K562 (cell line): ENCODE measurements at regions not wholly inside any gene's neighbourhood (a gene's known extent, or its start where the extent isn't known, plus 50 kb on each side); places are given as distances from the start of the nearest gene placed in this dataset.

Experiments
- ATAC-seq: fragments of 200-7000 bp; cut with Tn5 transposase; 3 replicates; pipeline ENCODE4 v1.9.1; 2020; ENCODE audit warnings: moderate library complexity
- BruUV-seq: library from RNA; stranded (reverse); fragments of 400-500 nt; replicated peaks from 2 replicates; lab custom pipeline; 2021; lab: Mats Ljungman, UMichigan
- CTCF ChIA-PET: fragments of 300-600 bp; formaldehyde crosslinking; extraction: SDS; loops from one replicate; lab custom pipeline; 2021; ENCODE audit warnings: low intra/inter-chr PET ratio; lab: Yijun Ruan, JAX
- POLR2A ChIA-PET: fragments of 300-600, 350-650 bp; sonication (Branson Sonifier 250); formaldehyde crosslinking; extraction: SDS; loops from one replicate; lab custom pipeline; 2021; ENCODE audit warnings: antibody characterized with exemption, inconsistent platforms; lab: Yijun Ruan, JAX
- DNase-seq, 4 experiments: peaks; one replicate each; pipeline versions ENCODE4 v3.0.0 to v3.0.0-alpha.2; 2011 to 2018; ENCODE audit warnings: low spot score in 3 of 4, mixed read lengths in 3 of 4; ENCODE audit errors: extremely low read depth in 1 of 4
- FAIRE-seq: peaks from 2 replicates; lab custom pipeline; 2011; peaks lifted over from hg19 to GRCh38; lab: Jason Lieb, UNC
- H2AFZ ChIP-seq: 2 replicates; pipeline ENCODE4 v1.6.0; 2011; ENCODE audit warnings: low read depth, low read length, control low read depth, inconsistent platforms
- H3K27ac ChIP-seq: fragments of 200-600 bp; 3 replicates; pipeline ENCODE4 v1.8.0; 2011; ENCODE audit warnings: low read depth, mild to moderate bottlenecking, control low read depth, inconsistent platforms, low read length, moderate library complexity, mixed read lengths; ENCODE audit errors: extremely low read depth
- H3K27me3 ChIP-seq, 2 experiments: fragments of 300-600 bp in 1 of 2; 2 replicates in 1 of 2; 3 replicates in 1 of 2; pipeline versions ENCODE4 v1.6.0 to v1.8.0; 2011; ENCODE audit warnings: inconsistent platforms in 2 of 2, low read length in 2 of 2, mild to moderate bottlenecking in 1 of 2, mixed read lengths in 1 of 2, moderate library complexity in 1 of 2; ENCODE audit not compliant: control insufficient read depth in 2 of 2, insufficient read depth in 2 of 2
- H3K36me3 ChIP-seq: fragments of 300-600 bp; 3 replicates; pipeline ENCODE4 v1.8.0; 2011; ENCODE audit warnings: mild to moderate bottlenecking, low read length, inconsistent platforms; ENCODE audit not compliant: control insufficient read depth, insufficient read depth
- H3K4me1 ChIP-seq, 2 experiments: fragments of 200-600 bp in 1 of 2; replicated peaks in 1 of 2; 2 replicates in 1 of 2; 3 replicates in 1 of 2; pipeline versions ENCODE4 v1.5.1 to v1.8.0; 2011; ENCODE audit warnings: inconsistent platforms in 2 of 2, low read length in 2 of 2, mild to moderate bottlenecking in 1 of 2, mixed read lengths in 1 of 2, moderate library complexity in 1 of 2; ENCODE audit not compliant: control insufficient read depth in 2 of 2, insufficient read depth in 2 of 2
- H3K4me2 ChIP-seq: 2 replicates; pipeline ENCODE4 v1.6.1; 2011; ENCODE audit warnings: low read length, control low read depth, inconsistent platforms, mixed read lengths; ENCODE audit not compliant: insufficient read depth
- H3K4me3 ChIP-seq: fragments of 200-600 bp; sonication (generic), shearing (Covaris generic); 2 replicates; pipeline ENCODE4 v1.5.1; 2016; ENCODE audit warnings: control low read depth, inconsistent platforms
- H3K79me2 ChIP-seq: fragments of 200-600 bp; 3 replicates; pipeline ENCODE4 v1.8.0; 2011; ENCODE audit warnings: low read length, inconsistent platforms; ENCODE audit not compliant: control insufficient read depth, insufficient read depth
- H3K9ac ChIP-seq, 2 experiments: 2 replicates each; pipeline versions ENCODE4 v1.6.0 to v1.6.1; 2011; ENCODE audit warnings: low read depth in 2 of 2, low read length in 2 of 2, control low read depth in 1 of 2, inconsistent platforms in 1 of 2, mild to moderate bottlenecking in 1 of 2, mixed read lengths in 1 of 2; ENCODE audit not compliant: insufficient read depth in 1 of 2
- H3K9me1 ChIP-seq: one replicate; pipeline ENCODE4 v1.6.0; 2011; ENCODE audit warnings: inconsistent platforms, mild to moderate bottlenecking, low read length, moderate library complexity; ENCODE audit not compliant: control insufficient read depth, insufficient read depth
- H3K9me3 ChIP-seq: replicated peaks from 2 replicates; pipeline ENCODE4 v1.5.1; 2011; ENCODE audit warnings: low read depth, low read length, inconsistent platforms; ENCODE audit not compliant: control insufficient read depth, insufficient read depth
- H4K20me1 ChIP-seq: replicated peaks from 2 replicates; pipeline ENCODE4 v1.6.1; 2011; ENCODE audit warnings: low read length, inconsistent platforms, mixed read lengths; ENCODE audit not compliant: control insufficient read depth, insufficient read depth
- ASH1L ChIP-seq: fragments of 450-650 bp; IDR thresholded peaks from 2 replicates; pipeline ENCODE4 v1.6.1; 2018; ENCODE audit warnings: borderline replicate concordance, mild to moderate bottlenecking, low read depth; ENCODE audit not compliant: partially characterized antibody
- BCLAF1 ChIP-seq, 2 experiments: fragments of 450-650 bp in 1 of 2; IDR thresholded peaks; 2 replicates each; pipeline ENCODE4 v1.6.1; 2011 to 2017; ENCODE audit warnings: low read depth in 2 of 2, antibody characterized with exemption in 1 of 2, borderline replicate concordance in 1 of 2, low read length in 1 of 2, mild to moderate bottlenecking in 1 of 2, mixed read lengths in 1 of 2; ENCODE audit not compliant: control insufficient read depth in 1 of 2
- NR2C1 ChIP-seq, 2 experiments: fragments of 450-650 bp; IDR thresholded peaks; 2 replicates each; pipeline ENCODE4 v1.6.1; 2017; ENCODE audit warnings: mild to moderate bottlenecking in 2 of 2, antibody characterized with exemption in 1 of 2, inconsistent platforms in 1 of 2, missing compliant biosample characterization in 1 of 2, missing genetic modification characterization in 1 of 2
- PHTF2 ChIP-seq: fragments of 250-450 bp; sonication (Bioruptor Pico); IDR thresholded peaks from 2 replicates; pipeline ENCODE4 v1.5.0; 2021; ENCODE audit warnings: mild to moderate bottlenecking
- PURB ChIP-seq: sonication (generic); formaldehyde crosslinking; IDR thresholded peaks from 2 replicates; pipeline ENCODE4 v1.9.0; 2021; ENCODE audit warnings: low read depth, mild to moderate bottlenecking, missing genetic modification reagents
- RBM39 ChIP-seq: fragments of 200-400 bp; formaldehyde crosslinking; optimal IDR thresholded peaks from 2 replicates; pipeline ENCODE3; 2018; ENCODE audit warnings: low read depth, low read length
- RUNX1 ChIP-seq: sonication (generic); IDR thresholded peaks from 2 replicates; pipeline ENCODE4 v1.6.1; 2016; ENCODE audit warnings: antibody characterized with exemption, low read depth
- STAT5A ChIP-seq: IDR thresholded peaks from 2 replicates; pipeline ENCODE4 v1.6.1; 2012; ENCODE audit warnings: low read length, inconsistent platforms, borderline replicate concordance
- TEAD4 ChIP-seq, 2 experiments: sonication (generic) in 1 of 2; formaldehyde crosslinking in 1 of 2; IDR thresholded peaks; 2 replicates each; pipeline versions ENCODE4 v1.6.1 to v1.8.0; 2012 to 2022; ENCODE audit warnings: borderline replicate concordance in 1 of 2, inconsistent platforms in 1 of 2, low read length in 1 of 2, mild to moderate bottlenecking in 1 of 2, missing genetic modification reagents in 1 of 2
- U2AF1 ChIP-seq: fragments of 200-400 bp; formaldehyde crosslinking; optimal IDR thresholded peaks from 2 replicates; pipeline ENCODE3; 2017; ENCODE audit warnings: mild to moderate bottlenecking, low read depth, low read length, moderate library complexity
- ZBTB43 ChIP-seq: sonication (generic); formaldehyde crosslinking; IDR thresholded peaks from 2 replicates; pipeline ENCODE4 v1.8.0; 2023; ENCODE audit warnings: mild to moderate bottlenecking, missing genetic modification reagents
- ZBTB8A ChIP-seq: fragments of 450-650 bp; IDR thresholded peaks from 2 replicates; pipeline ENCODE4 v1.6.1; 2018; ENCODE audit warnings: mild to moderate bottlenecking, moderate library complexity; ENCODE audit not compliant: partially characterized antibody
- ZNF175 ChIP-seq: fragments of 200-800 bp; sonication (Bioruptor generic); IDR thresholded peaks from 2 replicates; pipeline ENCODE4 v1.6.1; 2016; ENCODE audit warnings: low read depth, mild to moderate bottlenecking, missing genetic modification characterization, missing compliant biosample characterization
- ZNF24 ChIP-seq: fragments of 450-650 bp; IDR thresholded peaks from 2 replicates; pipeline ENCODE4 v1.6.1; 2016
- ZNF316 ChIP-seq: fragments of 450-650 bp; IDR thresholded peaks from 2 replicates; pipeline ENCODE4 v1.6.1; 2016
- WGBS: fragments of 100-300 bp; shearing (Covaris generic); methylation state at CpG from one replicate; pipeline ENCODE4 v1.1.6; 2016; ENCODE audit warnings: low coverage, mixed read lengths; ENCODE audit not compliant: insufficient coverage; ENCODE audit errors: missing lambda C conversion rate; 5-methylcytosine and 5-hydroxymethylcytosine counted together
- in situ Hi-C: fragments of 300-500 bp; cut with MboI; formaldehyde crosslinking; loops from 4 replicates; pipeline ENCODE4 v1.15.0; 2018; ENCODE audit warnings: inconsistent platforms, mixed read lengths
- intact Hi-C: fragments of 100-400 bp; cut with micrococcal nuclease; formaldehyde crosslinking; loops from 2 replicates; pipeline ENCODE4 v1.14.2; 2022

- TF ChIP-seq ZBTB43 (CRISPR knock-in tag): no peak
- TF ChIP-seq BCLAF1 (IDR thresholded peaks at IDR 0.05; ENCODE audit: borderline replicate concordance in 1 of 2, control insufficient read depth in 1 of 2, low read depth in 2 of 2, low read length in 1 of 2): no peak
- TF ChIP-seq ASH1L: no peak
- TF ChIP-seq PURB (CRISPR knock-in tag): no peak
- TF ChIP-seq STAT5A: no peak
These were observed 495.6 kb downstream of the SLITRK6 start (continued) for GRCh38 chr13:85303630-85304029.

- no peaks in the 10 kb centered on the region for H4K20me1 ChIP-seq
- no TSS peak for BruUV-seq
- FAIRE-seq (no peak), ATAC-seq (no peak), DNase-seq (no peak)
- POLR2A ChIA-PET: no interaction called here
- no peak overlapping the region for H3K9ac ChIP-seq
- H3K79me2 ChIP-seq: no peaks in the 10 kb centered on the region
- in situ Hi-C loops: no loop called here
- H3K27ac ChIP-seq: no peak overlapping the region
- H2AFZ ChIP-seq: no peak overlapping the region
- no peak overlapping the region for H3K4me3 ChIP-seq
- H3K36me3 ChIP-seq: no peaks in the 10 kb centered on the region
- H3K9me1 ChIP-seq: no peaks in the 10 kb centered on the region
- no peaks in the 10 kb centered on the region for H3K4me1 ChIP-seq
- 0% methylated on average over 1 of the region's 1 CpG for WGBS
- no peaks in the 10 kb centered on the region for H3K9me3 ChIP-seq
- intact Hi-C loops: no loop called here
- no peaks in the 10 kb centered on the region for H3K27me3 ChIP-seq
- H3K4me2 ChIP-seq: no peak overlapping the region
- CTCF ChIA-PET: no interaction called here
- TF ChIP-seq U2AF1 (no peak), PHTF2 (CRISPR knock-in tag) (no peak), ZNF175 (CRISPR knock-in tag) (no peak), RUNX1 (no peak), TEAD4 (IDR thresholded peaks at IDR 0.05; ENCODE audit: low read length) (no peak), TEAD4 (CRISPR knock-in tag; IDR thresholded peaks at IDR 0.05; ENCODE audit: borderline replicate concordance) (no peak), NR2C1 (IDR thresholded peaks at IDR 0.05) (no peak), NR2C1 (tag; IDR thresholded peaks at IDR 0.05) (no peak), ZNF24 (no peak), ZBTB8A (no peak), RBM39 (no peak), ZNF316 (no peak)
These were observed 500.8 kb downstream of the SLITRK6 start for GRCh38 chr13:85298387-85298924.
